Mesodermal cell (in vitro differentiated cells): ENCODE measurements at regions not wholly inside any gene's neighbourhood (a gene's known extent, or its start where the extent isn't known, plus 50 kb on each side); places are given as distances from the start of the nearest gene placed in this dataset.

ENCODE experiments used
- H3K27ac ChIP-seq: 2 replicates; pipeline ENCODE4 v1.7.0; 2013; ENCODE audit warnings: mild to moderate bottlenecking, low read depth, low read length, moderate library complexity; ENCODE audit not compliant: severe bottlenecking
- H3K36me3 ChIP-seq: 2 replicates; pipeline ENCODE4 v1.7.1; 2013; ENCODE audit warnings: mild to moderate bottlenecking, low read length, moderate library complexity; ENCODE audit not compliant: control insufficient read depth, insufficient read depth
- H3K4me1 ChIP-seq: one replicate; pipeline ENCODE4 v1.7.1; 2013; ENCODE audit warnings: mild to moderate bottlenecking, low read length; ENCODE audit not compliant: insufficient read depth, control insufficient read depth, poor library complexity, severe bottlenecking
- H3K4me3 ChIP-seq: 2 replicates; pipeline ENCODE4 v1.7.0; 2013; ENCODE audit warnings: low read length, control low read depth, mild to moderate bottlenecking; ENCODE audit not compliant: insufficient read depth, poor library complexity, severe bottlenecking; ENCODE audit errors: extremely low read depth
- H3K9me3 ChIP-seq: 2 replicates; pipeline ENCODE4 v1.7.1; 2013; ENCODE audit warnings: mild to moderate bottlenecking, low read length, moderate library complexity; ENCODE audit not compliant: control insufficient read depth
- WGBS, 2 experiments: methylation state at CpG; one replicate each; pipeline ENCODE4 v1.1.5; 2013; ENCODE audit warnings: missing lambda C conversion rate in 2 of 2; ENCODE audit not compliant: insufficient coverage in 2 of 2; 5-methylcytosine and 5-hydroxymethylcytosine counted together

DNA sequence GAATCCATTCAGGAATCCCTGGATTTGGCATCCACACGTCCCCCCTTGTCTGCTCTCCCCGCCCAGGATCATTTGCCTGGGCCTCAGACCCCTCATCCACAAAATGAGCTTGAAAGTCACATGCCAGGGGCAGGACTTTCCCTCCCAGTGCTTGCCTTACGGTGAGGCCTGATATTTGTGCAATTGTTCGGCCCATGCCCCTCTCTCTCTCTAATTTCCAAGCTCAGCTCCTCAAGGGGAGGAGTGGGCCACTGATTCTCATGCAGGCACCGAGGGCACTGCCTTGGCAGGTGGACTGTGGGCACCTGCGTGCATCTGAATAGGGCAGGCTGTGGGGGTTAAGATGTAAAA lies 267.2 kb upstream of the FOXF1 start:
- no peak overlapping the region for H3K27ac ChIP-seq
- H3K9me3 ChIP-seq, result no peaks in the 10 kb centered on the region
- H3K4me3 ChIP-seq, result no peak overlapping the region
- H3K4me1 ChIP-seq, result peaks cover 15% of the 10 kb centered on the region
- 69 to 81% methylated on average over 3 to 4 of the region's 6 CpGs for WGBS, 2 experiments
- no peaks in the 10 kb centered on the region for H3K36me3 ChIP-seq

DNA sequence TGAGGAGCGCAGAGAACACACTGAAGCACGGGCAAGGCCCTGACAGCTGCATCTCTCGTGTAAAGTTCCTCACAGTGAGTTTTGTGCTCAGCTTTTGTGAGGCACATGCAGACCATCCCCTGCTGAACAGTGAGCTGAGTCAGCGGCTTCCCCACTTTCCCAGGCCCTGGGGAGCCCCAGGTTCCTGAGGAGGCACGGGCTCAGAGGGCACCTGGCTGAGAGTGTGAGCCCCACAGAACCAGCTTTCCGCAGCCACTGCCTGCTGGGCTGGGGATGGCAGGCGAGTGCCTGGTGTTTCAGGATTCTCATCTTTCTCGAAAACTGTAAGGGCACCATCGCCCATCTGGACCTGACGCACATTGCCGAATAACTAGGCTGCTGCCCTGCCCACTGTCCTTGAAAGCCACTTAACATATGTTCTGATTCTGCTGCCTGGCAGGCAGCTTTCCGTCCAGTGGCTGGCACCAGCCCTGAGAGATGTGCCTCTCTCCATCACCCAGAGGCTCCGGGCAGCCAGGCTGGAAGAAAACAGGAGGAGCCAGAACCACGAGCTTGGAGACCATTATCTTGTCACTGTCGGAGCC lies 266.7 kb upstream of the FOXF1 start:
- no peaks in the 10 kb centered on the region for H3K9me3 ChIP-seq
- no peaks in the 10 kb centered on the region for H3K36me3 ChIP-seq
- WGBS, 2 experiments, result 85 to 88% methylated on average over 14 to 15 of the region's 15 CpGs
- H3K27ac ChIP-seq, result no peak overlapping the region
- H3K4me3 ChIP-seq, result no peak overlapping the region
- peaks cover 15% of the 10 kb centered on the region for H3K4me1 ChIP-seq

DNA sequence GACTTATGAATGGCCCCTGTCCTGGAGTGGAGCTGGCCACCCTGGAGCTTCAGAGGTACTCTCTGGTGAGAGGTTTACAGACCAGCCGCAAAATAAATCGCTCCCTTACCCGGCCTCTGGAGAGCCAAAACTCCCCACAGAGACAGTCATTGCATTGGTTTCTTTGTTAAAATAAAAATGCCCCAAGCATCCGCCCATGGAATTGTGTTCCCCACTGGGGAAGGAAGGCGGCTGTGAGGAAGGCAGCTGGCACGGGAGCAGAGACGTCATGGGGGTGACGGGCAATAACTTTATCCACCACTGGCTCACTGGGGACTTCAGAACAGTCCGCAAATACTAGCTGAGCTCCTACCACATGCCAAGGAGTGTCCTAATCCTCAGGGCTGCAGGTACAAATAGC lies 266.2 kb upstream of the FOXF1 start:
- Histone ChIP-seq H3K36me3 (no peaks in the 10 kb centered on the region), H3K9me3 (no peaks in the 10 kb centered on the region), H3K4me1 (peaks cover 15% of the 10 kb centered on the region), H3K27ac (no peak overlapping the region), H3K4me3 (no peak overlapping the region)
- WGBS, 2 experiments, result 70 to 100% methylated on average over 1 to 5 of the region's 9 CpGs

DNA sequence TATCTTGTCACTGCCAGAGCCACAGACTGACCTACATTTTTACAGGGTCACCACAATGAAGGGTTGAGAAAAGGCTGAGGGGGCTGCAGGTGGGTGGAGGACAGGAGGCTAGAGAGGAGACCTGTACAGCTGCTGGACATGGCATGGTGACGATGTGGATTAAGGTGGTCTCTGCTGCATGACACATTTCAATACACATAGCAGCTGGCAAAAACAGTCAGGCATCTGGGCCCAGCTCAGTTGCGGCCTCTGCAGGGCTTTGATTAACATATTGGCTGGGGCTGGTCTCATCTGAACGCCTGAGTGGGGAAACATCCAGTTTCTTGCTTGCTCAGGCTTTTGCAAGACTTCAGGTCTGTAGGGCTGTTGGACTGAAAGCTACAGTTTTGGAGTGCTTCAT lies 265.4 kb upstream of the FOXF1 start:
- H3K9me3 ChIP-seq, result no peaks in the 10 kb centered on the region
- no peak overlapping the region for H3K27ac ChIP-seq
- H3K4me1 ChIP-seq, result peaks cover 12% of the 10 kb centered on the region
- no peaks in the 10 kb centered on the region for H3K36me3 ChIP-seq
- WGBS, 2 experiments, result 100% methylated on average over 1 to 2 of the region's 3 CpGs
- H3K4me3 ChIP-seq, result no peak overlapping the region

DNA sequence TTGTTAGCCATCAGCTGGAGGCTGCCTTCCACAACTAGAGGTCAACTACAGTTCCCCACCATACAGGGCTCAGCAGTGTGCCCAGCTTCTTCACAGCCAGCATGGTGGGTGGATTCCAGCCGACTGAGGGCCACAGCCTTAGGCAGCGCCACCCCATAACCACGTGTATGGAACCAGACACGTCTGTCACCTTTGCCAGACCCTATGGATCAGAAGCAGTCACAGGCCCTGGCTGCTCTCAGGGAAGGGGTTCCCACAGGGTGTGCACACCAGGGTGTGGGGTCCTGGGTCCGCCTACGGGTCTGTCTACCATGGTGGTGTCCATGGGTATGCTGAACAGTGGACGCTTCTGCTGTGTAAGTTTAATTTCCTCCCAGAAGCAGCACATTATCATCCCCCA lies 265.0 kb upstream of the FOXF1 start:
- Histone ChIP-seq H3K9me3 (no peaks in the 10 kb centered on the region), H3K27ac (no peak overlapping the region), H3K4me3 (no peak overlapping the region), H3K36me3 (no peaks in the 10 kb centered on the region), H3K4me1 (peaks cover 12% of the 10 kb centered on the region)
- WGBS, 2 experiments, result 91% methylated on average over 4 of the region's 7 CpGs; no CpG with 5 or more reads in 1 of the 2 experiments

DNA sequence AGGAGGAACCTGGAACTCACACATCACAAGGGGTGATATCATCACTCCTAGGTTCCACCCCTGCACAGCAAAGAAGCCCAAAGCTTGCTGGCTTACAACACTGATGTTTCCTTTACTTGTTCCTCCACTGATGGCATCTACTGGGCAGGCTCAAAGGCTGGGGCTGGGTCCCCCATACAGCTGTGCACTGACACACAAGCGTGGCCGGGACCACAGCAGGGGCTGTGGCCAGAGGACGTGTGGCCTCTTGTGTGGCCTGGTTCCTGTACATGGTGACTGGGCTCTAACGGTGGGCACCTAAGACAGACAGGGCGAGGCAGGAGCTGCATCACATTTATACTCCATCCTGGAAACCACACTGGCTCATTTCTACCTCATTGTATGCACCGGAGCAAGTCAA lies 264.4 kb upstream of the FOXF1 start:
- Histone ChIP-seq H3K27ac (no peak overlapping the region), H3K4me3 (no peak overlapping the region), H3K36me3 (no peaks in the 10 kb centered on the region), H3K4me1 (peaks cover 11% of the 10 kb centered on the region), H3K9me3 (no peaks in the 10 kb centered on the region)
- WGBS, 2 experiments, result 78 to 92% methylated on average over 3 to 5 of the region's 6 CpGs

DNA sequence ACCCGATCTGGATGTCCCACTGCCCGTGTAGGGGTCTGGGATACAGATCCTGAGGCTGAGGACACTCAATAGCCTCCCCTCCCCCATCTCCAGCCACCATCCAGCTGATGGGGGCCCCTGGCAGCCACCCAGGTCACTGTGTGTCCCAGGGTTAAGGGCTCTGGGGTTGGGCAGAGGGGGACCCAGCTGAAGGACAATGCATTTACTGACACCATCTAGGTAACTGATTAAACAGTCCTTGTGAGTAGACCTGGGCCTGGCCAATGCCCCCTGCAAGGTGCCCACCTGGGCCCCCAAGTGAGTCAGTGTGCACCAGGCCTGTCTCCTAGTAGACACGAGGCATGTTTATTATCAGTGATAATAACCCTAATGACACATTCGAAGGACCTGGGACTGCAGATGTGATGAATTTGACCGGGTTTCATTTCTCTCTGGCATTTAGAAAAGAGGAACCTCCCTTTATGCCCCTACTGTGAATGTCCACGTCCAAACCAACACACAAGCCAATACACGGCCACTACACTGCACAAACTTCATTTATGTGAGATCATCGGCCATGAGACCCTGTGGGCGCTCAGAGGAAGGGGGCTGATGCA lies 261.9 kb upstream of the FOXF1 start:
- Histone ChIP-seq H3K9me3 (no peaks in the 10 kb centered on the region), H3K36me3 (no peaks in the 10 kb centered on the region), H3K27ac (no peak overlapping the region), H3K4me3 (no peak overlapping the region), H3K4me1 (no peaks in the 10 kb centered on the region)
- WGBS, 2 experiments, result 93 to 97% methylated on average over 4 to 9 of the region's 9 CpGs

DNA sequence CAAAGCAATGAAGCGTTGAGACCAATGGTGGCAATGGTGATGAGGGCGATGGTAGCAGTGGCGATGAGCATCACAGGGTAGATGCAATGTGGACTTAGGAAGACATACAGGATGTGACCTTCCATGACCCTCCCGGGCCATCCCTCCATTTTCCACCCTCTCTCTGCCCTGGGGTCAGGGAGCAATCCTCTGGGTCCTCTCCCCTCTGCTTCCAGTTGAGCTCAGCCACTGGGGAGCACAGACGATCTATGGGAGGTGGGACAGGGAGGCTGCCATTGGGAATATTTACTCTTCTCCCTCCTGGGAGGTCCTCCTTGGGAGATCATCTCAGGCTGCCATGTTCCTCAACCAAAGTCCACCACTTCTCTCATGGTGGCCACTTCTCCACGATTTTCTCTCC lies 260.7 kb upstream of the FOXF1 start:
- no peaks in the 10 kb centered on the region for H3K36me3 ChIP-seq
- H3K4me3 ChIP-seq, result no peak overlapping the region
- H3K4me1 ChIP-seq, result no peaks in the 10 kb centered on the region
- WGBS, 2 experiments, result 87 to 94% methylated on average over 3 to 5 of the region's 6 CpGs
- no peaks in the 10 kb centered on the region for H3K9me3 ChIP-seq
- no peak overlapping the region for H3K27ac ChIP-seq

DNA sequence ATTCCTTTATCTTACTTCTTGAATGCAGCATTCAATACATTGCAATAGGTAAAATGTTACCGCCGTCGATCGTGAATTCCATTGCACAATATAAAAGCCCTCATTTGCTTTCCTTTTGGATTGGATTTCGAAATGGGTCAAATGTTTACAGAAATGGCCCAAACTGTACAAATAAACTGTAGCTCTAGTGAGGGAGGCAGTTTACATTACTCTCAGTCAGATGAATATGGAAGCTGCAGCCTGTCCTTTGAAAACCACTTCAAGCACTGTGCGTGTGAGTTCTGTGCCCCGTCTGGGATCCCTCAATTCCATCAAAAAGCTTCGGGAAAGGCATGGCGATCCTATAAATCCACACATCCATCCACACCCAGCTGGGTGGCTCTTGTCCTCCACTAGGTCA lies 258.6 kb upstream of the FOXF1 start:
- Histone ChIP-seq H3K9me3 (no peaks in the 10 kb centered on the region), H3K4me3 (no peak overlapping the region), H3K36me3 (no peaks in the 10 kb centered on the region), H3K4me1 (no peaks in the 10 kb centered on the region), H3K27ac (no peak overlapping the region)
- WGBS, 2 experiments, result 95 to 98% methylated on average over 4 to 9 of the region's 9 CpGs

DNA sequence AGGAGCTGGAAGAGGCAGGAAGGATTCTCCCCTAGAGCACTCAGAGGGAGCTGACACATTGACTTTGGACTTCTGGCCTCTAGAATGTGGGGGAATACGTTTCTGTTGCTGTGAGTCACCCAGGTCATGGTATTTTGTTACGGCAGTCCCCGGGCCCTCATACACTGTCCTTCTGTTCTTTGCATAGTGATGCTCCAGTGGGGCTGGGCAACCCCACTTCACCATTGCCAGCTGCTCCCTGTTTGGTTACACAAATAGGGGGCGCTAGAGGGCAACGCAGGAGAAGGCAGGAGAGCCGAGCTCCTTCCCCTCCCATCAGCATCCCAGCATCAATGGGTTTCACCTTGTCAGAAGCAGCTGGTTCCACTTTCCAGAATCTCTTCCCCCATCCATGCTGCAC lies 257.7 kb upstream of the FOXF1 start:
- 0 to 32% methylated on average over 2 to 6 of the region's 6 CpGs for WGBS, 2 experiments
- H3K4me1 ChIP-seq, result no peaks in the 10 kb centered on the region

DNA sequence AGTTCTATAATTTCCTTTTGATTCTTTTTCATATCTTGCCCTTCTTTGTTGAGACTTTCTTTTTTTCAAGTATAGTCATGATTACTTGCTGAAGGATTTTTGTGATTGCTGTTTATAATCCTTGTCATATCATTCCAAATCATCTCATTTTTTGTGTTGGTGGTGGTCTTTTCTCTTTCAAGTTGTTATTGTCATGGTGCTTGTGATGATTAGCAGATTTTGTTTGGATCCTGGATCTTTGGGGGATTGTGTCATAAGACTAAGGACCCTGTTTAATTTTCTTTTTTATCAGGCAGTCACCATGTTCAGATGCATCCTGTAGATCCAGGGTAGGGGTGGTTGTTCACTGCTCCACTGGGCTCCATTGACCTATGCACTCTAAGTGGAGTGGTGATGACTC lies 254.4 kb upstream of the FOXF1 start:
- Histone ChIP-seq H3K4me1 (no peaks in the 10 kb centered on the region), H3K27ac (no peak overlapping the region), H3K9me3 (no peaks in the 10 kb centered on the region), H3K4me3 (no peak overlapping the region), H3K36me3 (no peaks in the 10 kb centered on the region)

More for the DNA sequence above, 257.7 kb upstream of the FOXF1 start:
- Histone ChIP-seq H3K36me3 (no peaks in the 10 kb centered on the region), H3K9me3 (no peaks in the 10 kb centered on the region), H3K4me3 (no peak overlapping the region), H3K27ac (no peak overlapping the region)
